ENCODE measurements at regions not wholly inside any gene's neighbourhood (a gene's known extent, or its start where the extent isn't known, plus 50 kb on each side); places are given as distances from the start of the nearest gene placed in this dataset.

- DNase-seq (ENCODE audit: low read depth) = no peak
- TF ChIP-seq POLR2A (IDR thresholded peaks at IDR 0.05; ENCODE audit: extremely low read depth, insufficient read length) = no peak
- TF ChIP-seq MYC (IDR thresholded peaks at IDR 0.05; ENCODE audit: low read depth, low read length) = no peak
- TF ChIP-seq CTCF (IDR thresholded peaks at IDR 0.05; ENCODE audit: low read depth, low read length) = no peak
- TF ChIP-seq MAX (IDR thresholded peaks at IDR 0.05; ENCODE audit: low read depth, low read length) = no peak
- H3K4me3 ChIP-seq (ENCODE audit: low read depth, low read length) = no peak overlapping the region
These were observed 475.4 kb upstream of the RPS6KA3 start for GRCh38 chrX:20742106-20742505.

- DNase-seq (ENCODE audit: low read depth) = no peak
- TF ChIP-seq MYC (IDR thresholded peaks at IDR 0.05; ENCODE audit: low read depth, low read length) = no peak
- no peak for TF ChIP-seq MAX (IDR thresholded peaks at IDR 0.05; ENCODE audit: low read depth, low read length)
- no peak for TF ChIP-seq POLR2A (IDR thresholded peaks at IDR 0.05; ENCODE audit: extremely low read depth, insufficient read length)
- H3K4me3 ChIP-seq (ENCODE audit: low read depth, low read length) = no peak overlapping the region
These were observed 473.7 kb upstream of the RPS6KA3 start for GRCh38 chrX:20740443-20740842.

- TF ChIP-seq POLR2A (IDR thresholded peaks at IDR 0.05; ENCODE audit: extremely low read depth, insufficient read length) (no peak), CTCF (IDR thresholded peaks at IDR 0.05; ENCODE audit: low read depth, low read length) (no peak), MAX (IDR thresholded peaks at IDR 0.05; ENCODE audit: low read depth, low read length) (no peak), MYC (IDR thresholded peaks at IDR 0.05; ENCODE audit: low read depth, low read length) (no peak)
- no peak overlapping the region for H3K4me3 ChIP-seq (ENCODE audit: low read depth, low read length)
- DNase-seq (ENCODE audit: low read depth) = no peak
These were observed 472.5 kb upstream of the RPS6KA3 start for GRCh38 chrX:20739038-20739745.

GRCh38 chrX:20729416-20729815 lies 462.7 kb upstream of the RPS6KA3 start:
- no peak overlapping the region for H3K4me3 ChIP-seq (ENCODE audit: low read depth, low read length)
- no peak for DNase-seq (ENCODE audit: low read depth)
- TF ChIP-seq POLR2A (IDR thresholded peaks at IDR 0.05; ENCODE audit: extremely low read depth, insufficient read length) = no peak
- TF ChIP-seq MYC (IDR thresholded peaks at IDR 0.05; ENCODE audit: low read depth, low read length) = no peak
- TF ChIP-seq CTCF (IDR thresholded peaks at IDR 0.05; ENCODE audit: low read depth, low read length) = no peak
- TF ChIP-seq MAX (IDR thresholded peaks at IDR 0.05; ENCODE audit: low read depth, low read length) = no peak

GRCh38 chrX:20727447-20727846 lies 460.7 kb upstream of the RPS6KA3 start:
- no peak for DNase-seq (ENCODE audit: low read depth)
- no peak for TF ChIP-seq MAX (IDR thresholded peaks at IDR 0.05; ENCODE audit: low read depth, low read length)
- no peak for TF ChIP-seq CTCF (IDR thresholded peaks at IDR 0.05; ENCODE audit: low read depth, low read length)
- no peak for TF ChIP-seq MYC (IDR thresholded peaks at IDR 0.05; ENCODE audit: low read depth, low read length)
- TF ChIP-seq POLR2A (IDR thresholded peaks at IDR 0.05; ENCODE audit: extremely low read depth, insufficient read length) = no peak
- H3K4me3 ChIP-seq (ENCODE audit: low read depth, low read length) = no peak overlapping the region

GRCh38 chrX:20720954-20721626 lies 454.4 kb upstream of the RPS6KA3 start:
- no peak for TF ChIP-seq POLR2A (IDR thresholded peaks at IDR 0.05; ENCODE audit: extremely low read depth, insufficient read length)
- TF ChIP-seq MYC (IDR thresholded peaks at IDR 0.05; ENCODE audit: low read depth, low read length) = no peak
- no peak for TF ChIP-seq CTCF (IDR thresholded peaks at IDR 0.05; ENCODE audit: low read depth, low read length)
- no peak for TF ChIP-seq MAX (IDR thresholded peaks at IDR 0.05; ENCODE audit: low read depth, low read length)
- H3K4me3 ChIP-seq (ENCODE audit: low read depth, low read length) = no peak overlapping the region
- DNase-seq (ENCODE audit: low read depth) = no peak

All from NB4 (cell line).